VCaP (cell line): ENCODE measurements at regions not wholly inside any gene's neighbourhood (a gene's known extent, or its start where the extent isn't known, plus 50 kb on each side); places are given as distances from the start of the nearest gene placed in this dataset.

Experiments
- H3K27ac ChIP-seq: fragments of 450-650 bp; 2 replicates; pipeline ENCODE4 v1.5.1; 2017
- TF ChIP-seq, protein P1 (sequence below): fragments of 450-650 bp; conservative IDR thresholded peaks from 2 replicates; pipeline ENCODE4 v1.5.1; 2017; ENCODE audit warnings: mild to moderate bottlenecking, moderate library complexity

DNA sequence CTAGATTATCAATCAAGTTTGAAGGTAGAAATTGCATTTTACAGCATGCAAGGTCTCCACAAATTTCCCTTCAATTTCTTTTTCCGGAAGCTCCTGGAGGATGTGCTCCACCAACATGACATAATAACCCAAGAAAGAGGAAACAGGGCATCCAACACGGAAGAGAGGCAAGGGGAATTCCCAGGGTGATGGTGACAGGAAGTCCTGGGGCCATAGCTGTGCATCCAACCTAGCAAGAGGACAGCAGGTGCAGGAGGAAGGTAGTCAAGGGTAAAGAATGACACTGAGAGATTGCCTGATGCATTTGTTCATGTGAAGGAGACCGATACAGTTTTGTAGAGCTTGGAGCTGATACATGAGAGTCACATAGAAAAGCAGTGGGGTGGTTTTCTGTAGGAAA lies 115.7 kb upstream of the LSM6 start:
- H3K27ac ChIP-seq, result no peak overlapping the region
- TF ChIP-seq, protein P1, sequence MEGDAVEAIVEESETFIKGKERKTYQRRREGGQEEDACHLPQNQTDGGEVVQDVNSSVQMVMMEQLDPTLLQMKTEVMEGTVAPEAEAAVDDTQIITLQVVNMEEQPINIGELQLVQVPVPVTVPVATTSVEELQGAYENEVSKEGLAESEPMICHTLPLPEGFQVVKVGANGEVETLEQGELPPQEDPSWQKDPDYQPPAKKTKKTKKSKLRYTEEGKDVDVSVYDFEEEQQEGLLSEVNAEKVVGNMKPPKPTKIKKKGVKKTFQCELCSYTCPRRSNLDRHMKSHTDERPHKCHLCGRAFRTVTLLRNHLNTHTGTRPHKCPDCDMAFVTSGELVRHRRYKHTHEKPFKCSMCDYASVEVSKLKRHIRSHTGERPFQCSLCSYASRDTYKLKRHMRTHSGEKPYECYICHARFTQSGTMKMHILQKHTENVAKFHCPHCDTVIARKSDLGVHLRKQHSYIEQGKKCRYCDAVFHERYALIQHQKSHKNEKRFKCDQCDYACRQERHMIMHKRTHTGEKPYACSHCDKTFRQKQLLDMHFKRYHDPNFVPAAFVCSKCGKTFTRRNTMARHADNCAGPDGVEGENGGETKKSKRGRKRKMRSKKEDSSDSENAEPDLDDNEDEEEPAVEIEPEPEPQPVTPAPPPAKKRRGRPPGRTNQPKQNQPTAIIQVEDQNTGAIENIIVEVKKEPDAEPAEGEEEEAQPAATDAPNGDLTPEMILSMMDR, result no peak

DNA sequence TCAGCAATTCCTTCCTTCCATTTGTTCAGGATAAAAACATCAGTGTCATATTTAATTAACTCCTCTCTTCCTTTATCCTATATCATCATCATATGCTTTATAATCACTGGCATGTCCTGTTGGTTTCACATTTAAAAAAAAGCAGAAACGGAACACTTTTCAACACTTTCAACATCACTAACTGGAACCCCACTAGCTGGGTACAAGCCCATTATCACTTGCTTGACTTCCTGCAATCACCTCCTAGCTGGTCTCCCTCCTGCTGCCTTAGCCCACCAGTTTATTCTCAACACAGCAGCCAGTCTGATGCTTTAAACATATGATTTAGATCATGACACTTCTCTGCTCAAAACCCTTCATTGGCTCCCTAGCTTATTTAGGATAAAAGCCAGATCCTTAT lies 116.4 kb upstream of the LSM6 start:
- TF ChIP-seq, protein P1, result no peak
- H3K27ac ChIP-seq, result no peak overlapping the region

DNA sequence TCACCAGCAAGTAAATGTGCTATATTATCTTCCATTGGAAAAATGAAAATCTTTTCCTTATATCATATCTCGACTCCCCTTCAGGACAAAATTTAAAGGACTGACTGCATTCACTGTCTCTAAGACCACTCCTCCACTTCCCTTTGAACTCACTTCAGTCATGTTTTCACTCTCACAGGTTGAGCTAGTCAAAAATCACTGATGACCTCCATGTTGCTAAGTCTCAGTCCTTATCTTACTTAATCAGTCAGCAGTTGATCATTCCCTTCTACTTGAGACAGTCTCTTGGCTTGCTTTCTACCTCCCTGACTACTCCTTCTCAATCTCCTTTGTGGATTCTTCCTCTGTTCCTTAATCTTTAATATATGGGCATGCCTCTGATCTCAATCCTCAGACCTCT lies 117.0 kb upstream of the LSM6 start:
- H3K27ac ChIP-seq, result no peak overlapping the region
- TF ChIP-seq, protein P1, result no peak

DNA sequence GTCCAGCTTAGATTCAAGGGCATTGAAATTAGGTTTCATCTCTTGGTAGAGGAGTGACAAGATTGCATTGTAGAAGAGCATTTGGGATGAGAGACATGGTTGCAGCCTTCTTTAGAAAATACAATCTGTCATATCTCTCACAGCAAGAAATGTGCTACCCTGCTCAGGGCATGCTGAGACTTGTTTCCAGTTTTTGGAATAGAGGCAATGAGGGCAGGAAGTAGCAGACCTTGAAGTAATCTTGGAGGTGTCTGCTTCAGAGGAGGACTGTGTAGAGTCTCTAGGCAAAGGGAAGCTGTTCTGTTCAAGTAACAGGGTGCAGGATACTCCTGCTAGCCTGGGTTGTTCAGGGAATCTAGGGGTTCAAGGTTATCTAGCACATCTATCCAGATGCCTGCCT lies 116.1 kb upstream of the ZNF827 start:
- no peak overlapping the region for H3K27ac ChIP-seq
- TF ChIP-seq, protein P1, result no peak

DNA sequence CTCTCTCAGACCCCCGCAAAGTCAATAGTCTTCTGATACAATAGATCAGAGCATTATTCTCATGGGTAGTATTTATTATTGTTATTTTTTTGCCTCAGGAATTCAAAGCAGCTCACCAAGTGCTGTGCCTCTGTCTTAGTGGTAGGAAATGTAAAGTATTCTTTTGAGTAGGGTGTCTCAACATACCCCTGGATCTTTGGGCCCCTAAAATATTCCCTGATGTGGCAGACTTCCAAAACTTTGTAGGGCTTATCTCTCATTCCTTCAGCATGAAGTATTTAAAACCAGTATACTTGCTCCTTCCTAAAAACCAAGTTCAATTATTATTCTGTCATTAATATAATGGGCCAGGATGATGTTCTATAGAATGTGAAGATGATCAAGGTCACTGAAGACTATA lies 115.3 kb upstream of the ZNF827 start:
- TF ChIP-seq, protein P1, result no peak
- H3K27ac ChIP-seq, result no peak overlapping the region

DNA sequence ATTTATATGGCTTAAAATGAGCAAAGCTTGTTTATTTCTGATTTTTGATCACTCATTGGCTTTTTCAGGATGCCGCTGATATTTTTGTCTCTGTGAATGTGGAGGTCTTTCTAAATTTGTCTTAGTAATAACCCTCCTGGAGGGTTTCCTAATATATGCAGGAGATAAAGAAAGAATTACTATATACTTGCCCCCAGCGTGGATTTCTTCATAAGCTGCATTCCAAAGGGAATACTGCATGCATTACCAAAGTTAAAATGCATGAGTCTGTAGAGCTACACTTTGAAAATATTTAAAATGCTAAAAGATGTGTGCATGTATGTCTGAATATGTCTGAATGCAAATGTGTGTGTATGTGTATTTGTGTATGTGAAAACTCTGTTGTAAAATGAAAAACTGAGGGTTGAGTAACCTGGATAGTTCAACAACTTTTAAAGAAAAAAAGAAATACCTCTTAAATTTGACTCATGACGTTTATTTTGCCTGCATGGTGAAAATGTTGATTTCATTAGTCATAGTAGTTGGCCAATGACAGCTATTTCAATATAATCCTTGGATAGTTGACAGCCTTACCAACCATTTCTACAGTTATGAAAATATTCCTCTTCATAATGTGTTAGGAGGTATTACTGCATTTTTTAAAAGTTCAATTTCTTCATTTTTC lies 113.2 kb upstream of the ZNF827 start:
- H3K27ac ChIP-seq, result no peak overlapping the region
- TF ChIP-seq, protein P1, result no peak

DNA sequence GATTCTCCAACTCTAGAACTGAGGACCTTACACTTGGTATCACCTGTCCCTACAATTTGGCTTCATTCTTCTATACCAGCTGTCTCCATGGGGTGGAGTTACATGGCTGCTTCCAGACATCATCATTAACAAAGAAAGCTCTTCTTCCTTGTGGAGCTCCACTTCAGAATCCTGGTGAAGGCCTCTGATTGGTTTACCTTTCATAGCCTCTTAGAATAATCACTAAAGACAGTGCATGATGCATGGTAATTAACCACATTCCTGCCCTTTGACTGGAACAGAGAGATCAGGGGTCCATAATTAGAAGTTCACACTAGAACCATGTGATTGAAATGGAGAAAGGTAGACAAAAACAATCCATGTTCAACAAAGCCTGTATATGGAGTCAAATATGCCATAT lies 112.6 kb upstream of the ZNF827 start:
- H3K27ac ChIP-seq, result no peak overlapping the region

More for the DNA sequence above, 112.6 kb upstream of the ZNF827 start:
- TF ChIP-seq, protein P1, result no peak
